HEK293T (cell line): ENCODE measurements at regions not wholly inside any gene's neighbourhood (a gene's known extent, or its start where the extent isn't known, plus 50 kb on each side); places are given as distances from the start of the nearest gene placed in this dataset.

ENCODE experiments used
- ARNT ChIP-seq: fragments of 450-650 bp; IDR thresholded peaks from 2 replicates; pipeline ENCODE4 v1.6.1; 2017; ENCODE audit warnings: mild to moderate bottlenecking
- BHLHE40 ChIP-seq: fragments of 450-650 bp; IDR thresholded peaks from 2 replicates; pipeline ENCODE4 v1.6.1; 2016; ENCODE audit warnings: mild to moderate bottlenecking, moderate library complexity, borderline replicate concordance
- CTBP1 ChIP-seq: fragments of 450-650 bp; IDR thresholded peaks from 2 replicates; pipeline ENCODE4 v1.6.1; 2016; ENCODE audit warnings: borderline replicate concordance
- ELF4 ChIP-seq: fragments of 450-650 bp; IDR thresholded peaks from 2 replicates; pipeline ENCODE4 v1.6.1; 2017; ENCODE audit warnings: antibody characterized with exemption
- FOXA1 ChIP-seq: fragments of 450-650 bp; IDR thresholded peaks from 2 replicates; pipeline ENCODE4 v1.6.1; 2016; ENCODE audit warnings: mild to moderate bottlenecking

DNA sequence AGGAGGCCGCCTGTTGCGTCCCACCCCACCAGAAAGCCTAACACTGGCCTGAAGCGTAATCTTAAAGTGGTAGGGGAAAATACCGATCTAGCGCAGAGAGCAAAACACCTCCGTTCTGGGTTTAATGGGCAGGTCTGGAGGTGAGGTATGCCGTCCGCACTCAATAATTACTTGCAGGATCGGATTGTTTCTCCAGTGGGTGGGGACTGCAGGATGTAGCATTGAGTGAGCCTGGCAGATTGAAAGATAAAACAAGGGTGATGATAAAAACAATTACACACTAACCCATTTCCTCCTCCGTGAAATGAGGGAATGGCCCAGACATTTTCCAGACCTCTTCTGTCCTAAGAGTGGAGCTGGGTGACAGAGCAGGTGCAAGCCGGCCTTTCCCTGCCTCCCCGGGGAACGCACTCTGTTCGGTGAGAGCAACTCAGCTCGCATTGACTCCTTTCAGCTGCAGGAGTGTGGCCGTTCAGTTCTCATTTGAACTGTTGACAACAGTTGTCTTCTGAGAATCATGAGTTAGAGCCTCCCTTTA, 110.2 kb upstream of the DOCK9 start:
- no peak for TF ChIP-seq CTBP1
- no peak for TF ChIP-seq ELF4
- TF ChIP-seq FOXA1, result no peak
- TF ChIP-seq BHLHE40, result no peak
- no peak for TF ChIP-seq ARNT
